Ammon's horn (tissue), 1 donor: ENCODE measurements at regions not wholly inside any gene's neighbourhood (a gene's known extent, or its start where the extent isn't known, plus 50 kb on each side); places are given as distances from the start of the nearest gene placed in this dataset.

Source experiments
- DNase-seq: peaks from one replicate; pipeline ENCODE4 v3.0.0-alpha.2; 2016; ENCODE audit warnings: low spot score

GRCh38 chr4:33161202-33161601 lies 2441.0 kb downstream of the PCDH7 start:
- no peak for DNase-seq

GRCh38 chr4:33162122-33162521 lies 2442.0 kb downstream of the PCDH7 start:
- DNase-seq: no peak

DNA sequence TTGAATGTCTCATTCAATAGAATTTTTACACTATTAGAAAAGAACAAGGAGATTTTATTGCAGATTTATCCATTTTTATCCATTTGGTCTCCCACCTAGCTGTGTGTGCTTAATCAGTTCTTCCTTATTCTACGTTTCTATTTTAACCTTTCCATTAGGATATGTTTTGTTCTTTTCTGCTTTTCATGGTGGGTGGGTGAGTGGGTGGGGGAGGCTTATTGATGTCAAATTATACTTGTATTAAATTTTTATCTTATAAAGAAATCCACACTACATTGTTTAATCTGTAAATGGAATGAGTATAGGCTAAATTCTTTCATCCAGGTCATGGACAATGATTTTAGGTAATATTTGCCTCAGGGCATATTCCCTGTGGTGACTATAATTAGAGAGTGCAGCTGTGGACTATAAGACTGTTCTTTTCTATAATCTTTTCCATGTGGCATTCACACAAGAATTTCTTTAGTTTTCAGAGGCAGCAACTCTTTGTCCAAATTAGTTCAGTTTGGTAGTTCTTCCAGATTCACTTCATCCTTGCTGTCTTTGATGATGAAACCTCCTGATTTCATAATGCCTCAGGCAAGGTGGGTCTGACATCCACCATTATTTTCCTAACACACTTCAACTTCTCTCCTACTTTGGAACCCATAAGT lies 2451.8 kb downstream of the PCDH7 start:
- no peak for DNase-seq

DNA sequence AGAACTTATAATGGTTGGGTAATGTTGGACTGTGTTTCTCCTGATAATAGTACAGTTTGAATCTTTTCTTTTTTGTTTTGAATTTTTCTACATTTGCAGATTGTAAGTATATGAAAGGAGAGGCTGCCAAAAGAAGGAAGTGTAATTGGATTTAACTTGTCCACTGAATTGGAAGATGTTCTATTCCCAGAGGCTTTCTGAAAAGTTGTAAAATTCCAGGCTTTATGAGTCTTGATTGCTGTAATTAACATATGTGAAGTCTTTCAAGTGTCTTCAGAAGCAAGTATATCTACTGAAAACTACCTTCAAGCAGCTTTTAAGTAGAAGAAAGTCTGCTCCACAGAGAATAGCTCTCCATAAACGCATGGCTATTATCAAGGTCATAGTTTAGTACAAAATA lies 2456.4 kb downstream of the PCDH7 start:
- no peak for DNase-seq

DNA sequence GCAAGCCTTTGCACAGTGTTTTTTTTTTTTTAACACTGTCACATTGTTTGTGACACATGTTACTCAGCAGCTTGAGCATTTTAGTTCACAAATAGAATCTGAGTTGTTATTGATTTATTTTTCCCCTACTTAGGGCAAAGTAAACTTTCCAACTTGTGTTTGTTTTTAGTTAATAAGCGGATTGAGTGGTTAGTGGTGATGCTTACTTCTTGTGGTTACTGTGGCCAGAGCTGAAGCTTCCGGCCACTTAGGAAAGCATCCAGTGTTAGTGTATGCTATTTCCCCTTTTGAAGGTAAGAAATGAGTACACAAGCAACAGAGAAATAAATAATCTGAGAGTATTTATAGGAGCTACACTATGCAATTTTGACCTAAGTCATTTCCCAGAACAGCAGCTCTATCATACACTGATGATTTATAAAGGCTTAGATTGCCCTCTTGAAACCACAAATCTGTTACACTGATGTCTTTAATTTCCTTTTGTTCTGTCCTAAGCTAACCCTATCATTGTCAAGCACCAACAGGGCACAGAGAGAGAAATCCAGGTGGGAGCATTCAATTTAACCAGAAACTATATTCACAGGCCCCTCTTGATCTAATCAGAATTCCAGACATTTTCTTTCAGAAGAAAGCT lies 2464.6 kb downstream of the PCDH7 start:
- peak; percentile 19 for DNase-seq

DNA sequence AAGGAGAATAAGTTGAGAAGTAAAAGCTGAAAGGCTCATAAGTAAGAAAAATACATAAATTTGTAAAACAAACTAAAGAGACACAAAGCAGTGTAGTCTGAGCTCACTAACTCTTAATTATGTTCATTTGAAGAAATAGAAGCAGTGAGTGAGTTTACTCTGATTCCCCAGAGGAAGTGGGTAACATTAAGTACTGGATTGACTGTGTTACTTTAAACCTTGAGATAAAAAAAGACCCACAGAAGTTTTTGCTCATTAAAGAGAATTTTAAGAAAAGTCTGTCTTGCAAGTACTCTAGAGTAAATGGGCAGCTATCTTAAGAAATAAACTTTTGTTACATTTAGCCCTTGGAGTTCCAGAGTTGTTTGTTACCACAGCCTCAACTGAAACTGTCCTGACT lies 2466.9 kb downstream of the PCDH7 start:
- no peak for DNase-seq

DNA sequence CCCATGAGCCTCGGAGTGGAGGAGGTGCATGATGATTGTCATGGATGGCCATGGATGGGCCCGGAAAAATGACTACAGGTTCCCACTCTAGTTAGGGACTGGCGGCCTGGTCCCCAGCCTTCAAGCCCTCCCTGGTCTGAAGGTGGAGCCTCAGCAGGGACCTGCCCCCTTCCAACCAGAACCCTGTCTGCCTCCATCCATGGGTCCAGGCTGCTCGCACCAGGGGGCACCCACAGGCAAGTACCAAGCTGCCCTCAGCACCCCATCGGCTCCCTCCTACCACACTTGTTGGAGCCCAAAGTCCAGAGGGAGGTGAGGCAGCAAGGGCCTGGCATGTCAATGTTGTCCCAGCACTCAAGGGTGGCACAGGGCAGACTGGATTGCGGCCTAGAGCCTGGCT lies 2468.6 kb downstream of the PCDH7 start:
- no peak for DNase-seq

GRCh38 chr4:33189169-33189568 lies 2469.0 kb downstream of the PCDH7 start:
- DNase-seq: no peak

DNA sequence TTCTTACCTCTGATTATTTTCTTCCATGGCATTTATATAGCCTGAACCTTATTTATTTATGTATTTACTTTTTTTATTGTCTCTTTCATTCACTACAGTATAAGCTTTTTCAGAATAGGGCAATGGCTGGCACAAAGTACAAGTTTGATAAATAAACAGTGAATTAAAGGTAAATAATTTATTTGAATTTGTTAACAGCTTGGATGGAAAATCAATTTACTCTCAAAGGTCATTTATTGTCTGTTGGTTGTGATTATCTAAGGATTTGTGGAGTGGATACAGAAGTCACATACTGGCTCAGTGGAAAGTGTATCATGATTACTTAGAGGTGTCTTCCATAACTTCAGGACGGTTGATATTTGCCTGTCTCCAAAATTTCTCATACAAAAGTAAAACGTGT lies 2472.9 kb downstream of the PCDH7 start:
- DNase-seq: no peak

DNA sequence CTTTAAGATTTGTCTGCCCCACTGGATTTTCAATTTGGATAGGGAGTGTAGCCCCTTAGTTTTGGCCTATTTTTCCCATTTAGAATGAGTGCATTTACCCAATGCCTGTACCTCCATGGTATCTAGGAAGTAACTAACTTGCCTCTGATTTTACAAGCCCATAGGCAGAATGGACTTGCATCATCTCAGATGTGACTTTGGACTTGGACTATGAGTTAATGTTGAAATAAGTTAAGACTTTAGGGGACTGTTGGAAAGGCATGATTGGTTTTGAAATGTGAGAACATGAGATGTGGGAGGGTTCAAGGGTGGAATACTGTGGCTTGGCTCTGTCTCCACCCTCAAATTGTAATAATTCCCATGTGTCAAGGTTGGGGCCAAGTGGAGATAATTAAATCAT lies 2480.2 kb downstream of the PCDH7 start:
- DNase-seq: no peak

- DNase-seq: no peak
Observed at GRCh38 chr4:33218238-33218637, 2498.1 kb downstream of the PCDH7 start.

DNA sequence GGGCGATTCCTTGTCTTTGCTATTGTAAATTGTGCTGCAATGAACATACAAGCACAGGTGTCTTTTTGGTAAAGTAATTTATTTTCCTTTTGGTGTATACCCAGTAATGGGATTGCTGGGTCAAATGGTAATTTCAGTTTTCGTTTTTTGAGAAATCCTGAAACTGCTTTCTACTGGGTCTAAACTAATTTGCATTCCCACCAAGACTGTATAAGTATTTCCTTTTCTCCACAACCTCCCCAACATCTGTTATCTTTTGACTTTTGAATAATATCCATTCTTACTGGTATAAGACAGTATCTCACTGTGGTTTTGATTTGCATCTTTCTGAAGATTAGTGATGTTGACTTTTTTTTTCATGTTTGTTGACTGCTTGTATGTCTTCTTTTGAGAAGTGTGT lies 2506.0 kb downstream of the PCDH7 start:
- no peak for DNase-seq

GRCh38 chr4:33226783-33227182 lies 2506.6 kb downstream of the PCDH7 start:
- no peak for DNase-seq

- no peak for DNase-seq
Observed at GRCh38 chr4:33255094-33255493, 2534.9 kb downstream of the PCDH7 start.

DNA sequence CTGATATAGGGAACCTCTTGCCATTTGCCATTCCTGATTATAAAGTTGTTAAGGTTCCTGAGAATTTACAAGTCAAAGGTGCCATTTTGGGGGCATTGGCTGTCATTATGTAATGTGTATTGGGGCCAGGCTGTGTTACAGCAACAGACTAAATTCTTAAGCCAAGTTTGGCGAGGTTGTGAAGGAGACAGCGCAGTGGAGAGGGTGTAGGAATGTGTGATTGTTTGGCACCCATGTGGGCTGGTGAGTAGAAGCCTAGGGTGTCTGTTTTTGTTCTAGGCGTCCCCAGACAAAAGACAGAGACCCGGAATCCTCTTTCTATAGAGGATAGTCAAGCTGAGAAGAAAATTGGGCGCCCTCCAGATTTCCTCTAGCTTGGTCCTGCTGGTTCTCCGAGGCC lies 2535.3 kb downstream of the PCDH7 start:
- DNase-seq: no peak

GRCh38 chr4:33262824-33263223 lies 2542.7 kb downstream of the PCDH7 start:
- DNase-seq: no peak

- DNase-seq: no peak
Observed at GRCh38 chr4:33268776-33269175, 2548.6 kb downstream of the PCDH7 start.

- DNase-seq: no peak
Observed at GRCh38 chr4:33270403-33270802, 2550.2 kb downstream of the PCDH7 start.

GRCh38 chr4:33272722-33273121 lies 2552.6 kb downstream of the PCDH7 start:
- DNase-seq: no peak

GRCh38 chr4:33283818-33284217 lies 2563.6 kb downstream of the PCDH7 start:
- DNase-seq: no peak

- DNase-seq: no peak
Observed at GRCh38 chr4:33296876-33297455, 2576.8 kb downstream of the PCDH7 start.

GRCh38 chr4:33302321-33302720 lies 2582.2 kb downstream of the PCDH7 start:
- DNase-seq: peak; percentile 2

- DNase-seq: no peak
Observed at GRCh38 chr4:33306131-33306530, 2586.0 kb downstream of the PCDH7 start.

DNA sequence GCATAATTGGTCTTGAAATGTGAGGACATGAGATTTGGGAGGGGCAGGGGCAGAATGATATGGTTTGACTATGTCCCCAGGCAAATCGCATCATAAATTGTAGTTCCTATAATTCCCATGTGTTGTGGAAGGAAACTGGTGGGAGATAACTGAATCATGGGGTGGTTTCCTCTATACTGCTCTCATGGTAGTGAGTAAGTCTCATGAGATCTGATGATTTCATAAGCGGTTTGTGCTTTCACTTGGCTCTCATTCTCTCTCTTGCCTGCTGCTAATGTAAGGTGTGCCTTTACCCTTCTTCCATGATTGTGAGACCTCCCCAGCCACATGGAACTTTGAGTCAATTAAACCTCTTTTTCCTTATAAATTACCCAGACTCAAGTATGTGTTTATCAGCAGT lies 2595.9 kb downstream of the PCDH7 start:
- no peak for DNase-seq
